ENCODE measurements at regions not wholly inside any gene's neighbourhood (a gene's known extent, or its start where the extent isn't known, plus 50 kb on each side); places are given as distances from the start of the nearest gene placed in this dataset.

- DNase-seq (no peak), ATAC-seq (no peak)
- WGBS, 3 donors: 73 to 78% (median 75%) methylated on average over 2 of the region's 2 CpGs
- Histone ChIP-seq H3K4me1 (no peaks in the 10 kb centered on the region), H3K9me3 (no peaks in the 10 kb centered on the region), H3K27me3 (ENCODE audit: insufficient read depth in 3 of 3, low read length in 2 of 3) (no peaks in the 10 kb centered on the region), H3K4me3 (no peak overlapping the region), H3K27ac (no peak overlapping the region), H3K36me3 (ENCODE audit: insufficient read depth in 1 of 2, low read depth in 1 of 2) (no peaks in the 10 kb centered on the region)
- intact Hi-C loops (cut with DNase I): no loop called here
- TF ChIP-seq CTCF (IDR thresholded peaks at IDR 0.05): no peak
These were observed 167.0 kb downstream of the BCL11A start for GRCh38 chr2:60386436-60386835.

- intact Hi-C loops (cut with DNase I): no loop called here
- no peak for ATAC-seq
These were observed 167.8 kb downstream of the BCL11A start for GRCh38 chr2:60385648-60386047.

DNA sequence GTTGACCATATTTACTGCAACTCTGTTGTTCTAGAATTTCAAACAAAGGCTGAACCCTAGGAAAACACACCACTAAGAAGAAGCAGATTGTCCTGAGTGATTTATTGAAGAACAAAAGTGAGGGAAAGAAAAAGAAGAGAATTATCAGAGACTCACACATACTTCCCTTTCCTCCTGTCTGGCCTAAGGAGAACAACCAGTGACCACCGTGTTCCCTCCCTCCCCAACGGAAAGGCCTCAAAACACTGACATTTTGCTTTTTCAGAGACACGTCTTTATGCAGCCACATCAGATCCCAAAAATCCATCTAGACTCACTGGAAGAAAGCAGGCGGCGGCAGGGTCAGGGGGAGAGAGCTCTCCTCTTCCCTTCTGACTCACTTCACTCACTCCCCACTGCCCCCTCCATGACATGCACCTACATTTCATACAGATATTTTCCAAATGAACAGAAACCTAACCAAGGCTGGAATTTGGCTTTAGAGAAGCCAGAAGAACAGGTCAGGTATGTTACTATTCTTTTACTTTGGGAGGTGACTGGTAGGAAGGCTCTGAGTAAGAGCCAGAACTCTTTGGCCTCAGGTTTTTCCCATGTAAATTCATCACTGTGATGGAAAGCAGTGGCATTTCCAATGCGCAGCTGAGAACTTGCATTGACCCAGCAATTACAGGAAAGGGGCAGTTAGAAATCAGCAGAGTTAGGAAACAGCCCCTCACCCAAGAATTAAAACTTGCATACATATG lies 169.9 kb downstream of the BCL11A start:
- intact Hi-C loops (cut with DNase I): no loop called here
- H3K27ac ChIP-seq: no peak overlapping the region
- H3K4me3 ChIP-seq: no peak overlapping the region
- no peaks in the 10 kb centered on the region for H3K27me3 ChIP-seq (ENCODE audit: insufficient read depth in 3 of 3, low read length in 2 of 3)
- H3K9me3 ChIP-seq: no peaks in the 10 kb centered on the region
- DNase-seq (no peak), ATAC-seq (no peak)
- H3K4me1 ChIP-seq: no peaks in the 10 kb centered on the region
- 77 to 84% (median 79%) methylated on average over 6 of the region's 6 CpGs for WGBS, 3 donors
- no peak for TF ChIP-seq CTCF (IDR thresholded peaks at IDR 0.05)
- H3K36me3 ChIP-seq (ENCODE audit: insufficient read depth in 1 of 2, low read depth in 1 of 2): no peaks in the 10 kb centered on the region

More at GRCh38 chr2:60385648-60386047, 167.8 kb downstream of the BCL11A start:
- Histone ChIP-seq H3K4me3 (no peak overlapping the region), H3K27me3 (ENCODE audit: insufficient read depth in 3 of 3, low read length in 2 of 3) (no peaks in the 10 kb centered on the region), H3K36me3 (ENCODE audit: insufficient read depth in 1 of 2, low read depth in 1 of 2) (no peaks in the 10 kb centered on the region), H3K27ac (no peak overlapping the region), H3K4me1 (no peaks in the 10 kb centered on the region), H3K9me3 (no peaks in the 10 kb centered on the region)
- TF ChIP-seq CTCF (IDR thresholded peaks at IDR 0.05): no peak
- 60 to 77% (median 74%) methylated on average over 5 of the region's 5 CpGs for WGBS, 3 donors
- no peak for DNase-seq

GRCh38 chr2:60380411-60380810 lies 173.0 kb downstream of the BCL11A start:
- Histone ChIP-seq H3K4me3 (no peak overlapping the region), H3K9me3 (no peaks in the 10 kb centered on the region), H3K27me3 (ENCODE audit: insufficient read depth in 3 of 3, low read length in 2 of 3) (no peaks in the 10 kb centered on the region), H3K27ac (no peak overlapping the region), H3K36me3 (ENCODE audit: insufficient read depth in 1 of 2, low read depth in 1 of 2) (no peaks in the 10 kb centered on the region), H3K4me1 (no peaks in the 10 kb centered on the region)
- intact Hi-C loops (cut with DNase I): no loop called here
- ATAC-seq (no peak), DNase-seq (no peak)
- TF ChIP-seq CTCF (IDR thresholded peaks at IDR 0.05): no peak
- 82 to 91% (median 89%) methylated on average over 2 of the region's 2 CpGs for WGBS, 3 donors

- Histone ChIP-seq H3K9me3 (no peaks in the 10 kb centered on the region), H3K4me1 (no peaks in the 10 kb centered on the region), H3K4me3 (no peak overlapping the region), H3K27me3 (ENCODE audit: insufficient read depth in 3 of 3, low read length in 2 of 3) (no peaks in the 10 kb centered on the region), H3K27ac (no peak overlapping the region), H3K36me3 (ENCODE audit: insufficient read depth in 1 of 2, low read depth in 1 of 2) (no peaks in the 10 kb centered on the region)
- DNase-seq: no peak
- no peak for ATAC-seq
- intact Hi-C loops (cut with DNase I): no loop called here
- WGBS, 3 donors: 90 to 93% (median 92%) methylated on average over 2 of the region's 2 CpGs
- no peak for TF ChIP-seq CTCF (IDR thresholded peaks at IDR 0.05)
These were observed 173.8 kb downstream of the BCL11A start for GRCh38 chr2:60379684-60380083.
